22Rv1 (cell line): ENCODE measurements at regions not wholly inside any gene's neighbourhood (a gene's known extent, or its start where the extent isn't known, plus 50 kb on each side); places are given as distances from the start of the nearest gene placed in this dataset.

Experiments
- H3K27ac ChIP-seq: fragments of 450-650 bp; 2 replicates; pipeline ENCODE4 v1.5.1; 2017
- ZFX ChIP-seq: fragments of 450-650 bp; IDR thresholded peaks from 2 replicates; pipeline ENCODE4 v1.6.1; 2017; ENCODE audit warnings: antibody characterized with exemption, borderline replicate concordance
- TF ChIP-seq, protein P1 (sequence below): fragments of 450-650 bp; IDR thresholded peaks from 2 replicates; pipeline ENCODE4 v1.5.1; 2017; ENCODE audit warnings: mild to moderate bottlenecking

DNA sequence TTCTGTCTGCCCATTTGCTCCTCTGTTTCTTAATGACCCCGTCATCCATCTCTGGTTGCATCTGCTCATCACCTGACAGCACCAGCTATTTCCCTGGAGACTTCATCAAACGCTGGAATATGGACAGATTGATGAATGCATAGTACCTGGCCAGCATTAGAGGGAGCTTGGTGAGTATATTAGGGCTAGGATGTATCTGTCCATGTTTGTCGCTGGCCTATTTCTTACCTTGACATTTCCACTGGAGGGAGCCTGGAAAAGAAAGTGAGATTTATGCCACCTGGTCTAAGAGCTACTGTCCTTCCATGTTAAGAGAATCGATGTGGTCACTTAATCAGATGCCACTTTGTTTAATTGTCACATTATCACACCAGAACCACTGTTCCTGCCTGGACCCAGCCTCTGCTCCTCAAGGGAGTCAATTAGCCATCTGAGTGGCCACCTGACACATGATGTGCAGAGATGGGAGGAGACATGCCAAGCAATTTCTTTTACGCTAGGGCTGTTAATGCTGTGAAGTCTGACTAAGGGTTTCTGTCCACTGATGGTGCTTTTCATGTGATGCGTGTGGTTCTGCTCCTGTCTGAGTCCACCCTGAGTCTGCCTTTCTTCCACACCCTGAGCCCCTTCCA lies 75.3 kb upstream of the SFSWAP start:
- H3K27ac ChIP-seq, result no peak overlapping the region
- no peak for TF ChIP-seq ZFX
- TF ChIP-seq, protein P1, sequence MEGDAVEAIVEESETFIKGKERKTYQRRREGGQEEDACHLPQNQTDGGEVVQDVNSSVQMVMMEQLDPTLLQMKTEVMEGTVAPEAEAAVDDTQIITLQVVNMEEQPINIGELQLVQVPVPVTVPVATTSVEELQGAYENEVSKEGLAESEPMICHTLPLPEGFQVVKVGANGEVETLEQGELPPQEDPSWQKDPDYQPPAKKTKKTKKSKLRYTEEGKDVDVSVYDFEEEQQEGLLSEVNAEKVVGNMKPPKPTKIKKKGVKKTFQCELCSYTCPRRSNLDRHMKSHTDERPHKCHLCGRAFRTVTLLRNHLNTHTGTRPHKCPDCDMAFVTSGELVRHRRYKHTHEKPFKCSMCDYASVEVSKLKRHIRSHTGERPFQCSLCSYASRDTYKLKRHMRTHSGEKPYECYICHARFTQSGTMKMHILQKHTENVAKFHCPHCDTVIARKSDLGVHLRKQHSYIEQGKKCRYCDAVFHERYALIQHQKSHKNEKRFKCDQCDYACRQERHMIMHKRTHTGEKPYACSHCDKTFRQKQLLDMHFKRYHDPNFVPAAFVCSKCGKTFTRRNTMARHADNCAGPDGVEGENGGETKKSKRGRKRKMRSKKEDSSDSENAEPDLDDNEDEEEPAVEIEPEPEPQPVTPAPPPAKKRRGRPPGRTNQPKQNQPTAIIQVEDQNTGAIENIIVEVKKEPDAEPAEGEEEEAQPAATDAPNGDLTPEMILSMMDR, result no peak

DNA sequence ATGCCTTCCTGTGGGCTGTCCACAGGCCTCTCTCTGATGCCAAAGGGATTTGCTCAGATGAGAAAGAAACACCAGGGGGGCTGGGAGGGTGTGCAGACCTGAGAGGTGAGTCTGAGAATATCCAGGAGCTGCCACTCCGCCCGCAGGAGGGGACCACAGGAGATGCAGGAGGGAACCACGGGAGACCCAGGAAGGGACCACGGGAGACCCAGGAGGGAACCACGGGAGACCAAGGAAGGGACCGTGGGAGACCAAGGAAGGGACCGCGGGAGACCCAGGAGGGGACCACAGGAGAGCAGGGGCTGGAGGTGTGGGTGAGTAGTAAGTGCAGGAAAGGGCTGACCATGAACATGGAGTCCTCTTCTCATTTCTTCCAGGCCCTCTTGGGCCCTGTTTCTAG lies 74.6 kb upstream of the SFSWAP start:
- H3K27ac ChIP-seq, result no peak overlapping the region
- no peak for TF ChIP-seq ZFX

DNA sequence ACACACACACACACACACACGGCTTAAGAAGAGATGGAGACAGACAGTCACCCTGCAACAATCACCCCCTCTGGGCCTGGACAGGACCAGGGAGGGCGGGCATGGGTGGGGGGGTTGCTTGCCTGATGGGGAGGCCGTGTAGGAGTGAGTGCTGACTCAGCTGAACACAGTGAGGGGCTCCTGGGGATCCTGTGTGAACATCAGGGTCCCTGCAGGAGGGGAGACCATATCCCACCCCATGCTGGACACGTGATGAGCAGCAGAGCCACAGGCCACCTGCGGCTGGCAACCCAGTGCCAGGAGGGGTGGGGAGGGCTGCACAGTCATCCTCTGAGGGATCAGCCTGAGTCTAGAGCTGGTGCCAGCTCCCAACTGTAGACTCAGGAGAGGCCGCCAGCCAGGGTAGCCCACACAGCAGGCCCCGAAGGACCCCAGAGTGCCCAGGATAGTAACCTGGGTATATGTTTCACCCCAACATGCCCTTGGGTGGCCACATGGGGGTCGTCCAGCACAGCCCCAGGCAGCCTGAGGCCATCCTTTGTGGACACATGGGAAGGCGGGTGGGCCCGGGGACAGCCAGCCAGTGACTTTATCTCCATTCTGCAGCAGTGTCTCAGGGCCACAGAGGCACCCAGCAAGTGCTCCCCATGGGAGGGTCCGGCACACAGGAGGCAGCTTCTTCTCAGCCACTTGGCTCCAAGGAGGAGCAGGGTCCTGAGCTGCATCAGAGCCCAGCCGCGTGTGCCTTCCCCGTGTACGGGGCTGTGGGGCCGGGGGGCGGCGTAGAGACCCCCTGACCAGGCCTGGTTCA lies 73.7 kb upstream of the SFSWAP start:
- no peak for TF ChIP-seq ZFX
- TF ChIP-seq, protein P1, result no peak
- no peak overlapping the region for H3K27ac ChIP-seq

GRCh38 chr12:131637986-131638385 lies 72.9 kb upstream of the SFSWAP start:
- no peak overlapping the region for H3K27ac ChIP-seq
- TF ChIP-seq, protein P1, result no peak
- no peak for TF ChIP-seq ZFX

- H3K27ac ChIP-seq, result no peak overlapping the region
- no peak for TF ChIP-seq ZFX
Measured at GRCh38 chr12:131639270-131639940, 71.5 kb upstream of the SFSWAP start.

GRCh38 chr12:131640525-131640924 lies 70.4 kb upstream of the SFSWAP start:
- no peak overlapping the region for H3K27ac ChIP-seq
- TF ChIP-seq, protein P1, result no peak
- TF ChIP-seq ZFX, result no peak

DNA sequence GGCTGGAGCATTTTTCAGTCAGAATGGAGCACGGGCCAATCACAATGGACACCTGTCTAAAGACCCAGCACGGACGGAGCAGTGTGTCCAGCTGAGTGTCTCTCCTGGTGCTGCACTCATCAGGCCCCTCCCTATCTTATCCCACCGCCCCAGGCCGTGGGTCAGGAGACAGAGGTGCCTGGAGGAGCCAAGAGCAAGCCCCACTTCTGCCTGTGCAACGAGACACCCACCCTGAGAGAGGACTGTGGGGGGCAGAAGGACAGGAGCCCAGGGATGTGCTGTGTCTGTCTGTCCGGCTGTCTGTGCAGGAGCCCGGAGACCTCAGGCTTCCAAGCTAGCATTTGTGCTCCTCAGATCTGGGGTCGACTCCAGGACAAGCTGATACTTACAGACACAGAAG lies 69.6 kb upstream of the SFSWAP start:
- TF ChIP-seq, protein P1, result no peak
- no peak for TF ChIP-seq ZFX
- no peak overlapping the region for H3K27ac ChIP-seq

GRCh38 chr12:131642101-131642540 lies 68.8 kb upstream of the SFSWAP start:
- no peak for TF ChIP-seq ZFX
- TF ChIP-seq, protein P1, result no peak
- H3K27ac ChIP-seq, result no peak overlapping the region
